Endothelial cell of umbilical vein (primary cell): ENCODE measurements at regions not wholly inside any gene's neighbourhood (a gene's known extent, or its start where the extent isn't known, plus 50 kb on each side); places are given as distances from the start of the nearest gene placed in this dataset.

Experiments
- BruUV-seq: library from RNA; stranded (reverse); fragments of 400-500 nt; replicated peaks from 2 replicates; lab custom pipeline; 2021; lab: Mats Ljungman, UMichigan
- CTCF ChIA-PET: fragments of 300-600, 350-600 bp; sonication (Branson Sonifier 250); formaldehyde crosslinking; loops from one replicate; lab custom pipeline; 2021; ENCODE audit warnings: antibody characterized with exemption, inconsistent platforms; lab: Charles Lee
- POLR2A ChIA-PET: fragments of 300-600, 350-600 bp; sonication (Branson Sonifier 250); formaldehyde crosslinking; loops from one replicate; lab custom pipeline; 2021; ENCODE audit warnings: antibody characterized with exemption, inconsistent platforms; lab: Charles Lee
- DNase-seq: peaks from one replicate; pipeline ENCODE4 v3.0.0-alpha.2; 2011; ENCODE audit warnings: low read depth, low spot score
- FAIRE-seq: peaks from 2 replicates; lab custom pipeline; 2011; peaks lifted over from hg19 to GRCh38; lab: Jason Lieb, UNC
- H2AFZ ChIP-seq: 2 replicates; pipeline ENCODE4 v1.6.0; 2012; ENCODE audit warnings: low read depth, low read length, control low read depth, inconsistent platforms
- H3K27ac ChIP-seq: 2 replicates; pipeline ENCODE4 v1.5.1; 2011; ENCODE audit warnings: low read depth, mild to moderate bottlenecking, control low read depth, low read length, moderate library complexity; ENCODE audit not compliant: insufficient read depth
- H3K27me3 ChIP-seq, 2 experiments: 2 replicates each; pipeline versions ENCODE4 v1.6.0 to v1.6.1; 2011; ENCODE audit warnings: low read length in 2 of 2, mixed read lengths in 1 of 2; ENCODE audit not compliant: control insufficient read depth in 2 of 2, insufficient read depth in 2 of 2
- H3K36me3 ChIP-seq, 2 experiments: 2 replicates in 1 of 2; 3 replicates in 1 of 2; pipeline ENCODE4 v1.5.1; 2011; ENCODE audit warnings: low read length in 2 of 2, mild to moderate bottlenecking in 1 of 2, moderate library complexity in 1 of 2; ENCODE audit not compliant: control insufficient read depth in 2 of 2, insufficient read depth in 2 of 2; ENCODE audit errors: extremely low read depth in 1 of 2
- H3K4me1 ChIP-seq: 3 replicates; pipeline ENCODE4 v1.5.1; 2011; ENCODE audit warnings: mild to moderate bottlenecking, low read length; ENCODE audit not compliant: control insufficient read depth, insufficient read depth; ENCODE audit errors: extremely low read depth
- H3K4me2 ChIP-seq: 2 replicates; pipeline ENCODE4 v1.6.1; 2011; ENCODE audit warnings: low read length, control low read depth, mixed read lengths; ENCODE audit not compliant: insufficient read depth
- H3K4me3 ChIP-seq, 3 experiments: fragments of 200-600 bp in 1 of 3; sonication (generic), shearing (Covaris generic) in 1 of 3; replicated peaks in 1 of 3; 2 replicates each; pipeline ENCODE4 v1.5.1; 2011 to 2016; ENCODE audit warnings: control low read depth in 3 of 3, low read length in 3 of 3, mild to moderate bottlenecking in 2 of 3, inconsistent platforms in 1 of 3, low read depth in 1 of 3, moderate library complexity in 1 of 3; ENCODE audit not compliant: insufficient read depth in 1 of 3
- H3K79me2 ChIP-seq: 2 replicates; pipeline ENCODE4 v1.6.0; 2012; ENCODE audit warnings: low read length, inconsistent platforms; ENCODE audit not compliant: control insufficient read depth, insufficient read depth
- H3K9ac ChIP-seq: replicated peaks from 2 replicates; pipeline ENCODE3; 2011; ENCODE audit warnings: low read length, control low read depth; ENCODE audit not compliant: insufficient read depth; ENCODE audit errors: extremely low read depth
- H3K9me1 ChIP-seq: replicated peaks from 3 replicates; pipeline ENCODE4 v1.6.0; 2011; ENCODE audit warnings: mild to moderate bottlenecking, low read length; ENCODE audit not compliant: control insufficient read depth, insufficient read depth; ENCODE audit errors: extremely low read depth
- H3K9me3 ChIP-seq: replicated peaks from 2 replicates; pipeline ENCODE4 v1.5.1; 2012; ENCODE audit warnings: low read length, inconsistent platforms; ENCODE audit not compliant: control insufficient read depth, insufficient read depth
- H4K20me1 ChIP-seq: replicated peaks from 2 replicates; pipeline ENCODE3; 2011; ENCODE audit warnings: mild to moderate bottlenecking, low read length; ENCODE audit not compliant: control insufficient read depth, insufficient read depth; ENCODE audit errors: extremely low read depth
- EZH2 ChIP-seq: IDR thresholded peaks from 2 replicates; pipeline ENCODE4 v1.6.1; 2012; ENCODE audit warnings: borderline replicate concordance, low read depth, mild to moderate bottlenecking, moderate library complexity, low read length, inconsistent platforms; ENCODE audit not compliant: severe bottlenecking
- FOS ChIP-seq: IDR thresholded peaks from 2 replicates; pipeline ENCODE4 v1.6.1; 2011; ENCODE audit warnings: mild to moderate bottlenecking, low read length, moderate library complexity, borderline replicate concordance; ENCODE audit not compliant: insufficient read depth
- GATA2 ChIP-seq: IDR thresholded peaks from 2 replicates; pipeline ENCODE4 v1.7.0; 2011; ENCODE audit warnings: low read depth, mild to moderate bottlenecking, moderate library complexity, mixed read lengths, low read length; ENCODE audit not compliant: insufficient read length, insufficient read depth
- JUN ChIP-seq: IDR thresholded peaks from 2 replicates; pipeline ENCODE4 v1.6.1; 2011; ENCODE audit warnings: borderline replicate concordance, low read depth; ENCODE audit not compliant: insufficient read length, insufficient read depth
- MYC ChIP-seq: IDR thresholded peaks from one replicate; pipeline ENCODE4 v1.6.1; 2011; ENCODE audit warnings: mild to moderate bottlenecking, low read depth, low read length
- POLR2A ChIP-seq: IDR thresholded peaks from 2 replicates; pipeline ENCODE4 v1.6.1; 2012; ENCODE audit warnings: low read depth, mild to moderate bottlenecking, control low read depth, low read length
- POLR2AphosphoS5 ChIP-seq: IDR thresholded peaks from 2 replicates; pipeline ENCODE4 v1.6.1; 2012; ENCODE audit warnings: low read depth, mild to moderate bottlenecking, control low read depth, low read length, moderate library complexity; ENCODE audit not compliant: insufficient read depth
- dilution Hi-C: fragments of 300-500 bp; cut with MboI; formaldehyde crosslinking; loops from one replicate; pipeline ENCODE4 v1.15.0; 2019; ENCODE audit warnings: low sequenced_read_pairs; ENCODE audit not compliant: extremely low pct_ligation_motif_present
- intact Hi-C: fragments of 100-400 bp; cut with micrococcal nuclease; formaldehyde crosslinking; loops from one replicate; pipeline ENCODE4 v1.10.0; 2022
- TF ChIP-seq, protein P1 (sequence below): IDR thresholded peaks from 2 replicates; pipeline ENCODE4 v1.6.1; 2011; ENCODE audit not compliant: insufficient read depth, insufficient read length
- TF ChIP-seq, protein P2 (sequence below), 2 donors: IDR thresholded peaks; 1 replicate in 1 of 2; 2 replicates in 1 of 2; pipeline ENCODE4 v1.5.1; 2011; ENCODE audit warnings: low read length in 2 of 2, mild to moderate bottlenecking in 2 of 2, moderate library complexity in 2 of 2, control low read depth in 1 of 2, inconsistent platforms in 1 of 2, low read depth in 1 of 2; ENCODE audit not compliant: insufficient read depth in 1 of 2; ENCODE audit errors: extremely low read depth in 1 of 2

DNA sequence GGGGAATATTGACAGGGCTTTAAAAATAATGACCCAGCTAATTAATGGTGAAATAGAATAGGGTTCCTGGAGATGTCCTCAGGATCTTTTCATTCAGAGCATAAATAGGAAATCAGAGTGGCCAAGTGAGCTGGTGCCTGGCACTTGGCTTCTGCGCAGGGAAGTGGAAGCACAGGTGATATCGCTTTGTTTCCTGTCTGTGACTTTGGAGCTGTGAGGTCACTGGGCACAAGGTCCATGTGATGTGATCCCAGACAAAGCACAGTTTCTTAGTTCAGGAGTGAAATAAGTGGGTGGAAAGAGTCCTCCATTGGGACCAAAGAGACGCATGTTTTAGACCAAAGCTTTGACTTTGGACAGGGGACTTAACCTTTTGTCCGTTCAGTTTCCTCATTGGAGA is 338.3 kb downstream of the CYRIA start:
- H3K9ac ChIP-seq: no peak overlapping the region
- no peaks in the 10 kb centered on the region for H3K9me1 ChIP-seq
- H3K36me3 ChIP-seq: no peaks in the 10 kb centered on the region
- dilution Hi-C loops: no loop called here
- no peak overlapping the region for H3K27ac ChIP-seq
- ChIA-PET CTCF (no interaction called here), POLR2A (no interaction called here)
- DNase-seq (no peak), FAIRE-seq (no peak)
- no peak overlapping the region for H3K4me2 ChIP-seq
- no TSS peak for BruUV-seq
- H4K20me1 ChIP-seq: no peaks in the 10 kb centered on the region
- intact Hi-C loops: no loop called here
- H2AFZ ChIP-seq: no peak overlapping the region
- no peak overlapping the region for H3K4me3 ChIP-seq
- peaks cover 2% of the 10 kb centered on the region for H3K9me3 ChIP-seq
- no peaks in the 10 kb centered on the region for H3K79me2 ChIP-seq
- TF ChIP-seq GATA2: no peak
- TF ChIP-seq FOS: no peak
- TF ChIP-seq POLR2A: no peak
- TF ChIP-seq MYC: no peak
- TF ChIP-seq, protein P1, sequence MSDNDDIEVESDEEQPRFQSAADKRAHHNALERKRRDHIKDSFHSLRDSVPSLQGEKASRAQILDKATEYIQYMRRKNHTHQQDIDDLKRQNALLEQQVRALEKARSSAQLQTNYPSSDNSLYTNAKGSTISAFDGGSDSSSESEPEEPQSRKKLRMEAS: no peak
- TF ChIP-seq EZH2: no peak
- TF ChIP-seq, protein P2, sequence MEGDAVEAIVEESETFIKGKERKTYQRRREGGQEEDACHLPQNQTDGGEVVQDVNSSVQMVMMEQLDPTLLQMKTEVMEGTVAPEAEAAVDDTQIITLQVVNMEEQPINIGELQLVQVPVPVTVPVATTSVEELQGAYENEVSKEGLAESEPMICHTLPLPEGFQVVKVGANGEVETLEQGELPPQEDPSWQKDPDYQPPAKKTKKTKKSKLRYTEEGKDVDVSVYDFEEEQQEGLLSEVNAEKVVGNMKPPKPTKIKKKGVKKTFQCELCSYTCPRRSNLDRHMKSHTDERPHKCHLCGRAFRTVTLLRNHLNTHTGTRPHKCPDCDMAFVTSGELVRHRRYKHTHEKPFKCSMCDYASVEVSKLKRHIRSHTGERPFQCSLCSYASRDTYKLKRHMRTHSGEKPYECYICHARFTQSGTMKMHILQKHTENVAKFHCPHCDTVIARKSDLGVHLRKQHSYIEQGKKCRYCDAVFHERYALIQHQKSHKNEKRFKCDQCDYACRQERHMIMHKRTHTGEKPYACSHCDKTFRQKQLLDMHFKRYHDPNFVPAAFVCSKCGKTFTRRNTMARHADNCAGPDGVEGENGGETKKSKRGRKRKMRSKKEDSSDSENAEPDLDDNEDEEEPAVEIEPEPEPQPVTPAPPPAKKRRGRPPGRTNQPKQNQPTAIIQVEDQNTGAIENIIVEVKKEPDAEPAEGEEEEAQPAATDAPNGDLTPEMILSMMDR (IDR thresholded peaks at IDR 0.05; ENCODE audit: extremely low read depth in 1 of 2, insufficient read depth in 1 of 2, low read depth in 1 of 2, low read length in 2 of 2): no peak
- TF ChIP-seq POLR2AphosphoS5: no peak
- no peak for TF ChIP-seq JUN
- no peaks in the 10 kb centered on the region for H3K4me1 ChIP-seq
- no peaks in the 10 kb centered on the region for H3K27me3 ChIP-seq
